Keratinocyte (primary cell): ENCODE measurements at regions not wholly inside any gene's neighbourhood (a gene's known extent, or its start where the extent isn't known, plus 50 kb on each side); places are given as distances from the start of the nearest gene placed in this dataset.

Experiments
- DNase-seq: peaks from one replicate; pipeline ENCODE4 v3.0.0-alpha.2; 2011; ENCODE audit warnings: low read depth, missing footprints, low spot score
- FAIRE-seq: peaks from 2 replicates; lab custom pipeline; 2011; peaks lifted over from hg19 to GRCh38; lab: Jason Lieb, UNC
- H2AFZ ChIP-seq: 2 replicates; pipeline ENCODE4 v1.6.0; 2012; ENCODE audit warnings: low read length, control low read depth, inconsistent platforms; ENCODE audit not compliant: control insufficient read depth
- H3K27ac ChIP-seq: 2 replicates; pipeline ENCODE4 v1.5.1; 2011; ENCODE audit warnings: low read length; ENCODE audit not compliant: control insufficient read depth, insufficient read depth
- H3K27me3 ChIP-seq: 3 replicates; pipeline ENCODE4 v1.6.0; 2011; ENCODE audit warnings: low read length; ENCODE audit not compliant: control insufficient read depth, insufficient read depth; ENCODE audit errors: extremely low read depth
- H3K36me3 ChIP-seq, 2 experiments: 2 replicates in 1 of 2; 3 replicates in 1 of 2; pipeline ENCODE4 v1.5.1; 2011; ENCODE audit warnings: low read length in 2 of 2, mild to moderate bottlenecking in 1 of 2; ENCODE audit not compliant: control insufficient read depth in 2 of 2, insufficient read depth in 2 of 2; ENCODE audit errors: extremely low read depth in 1 of 2
- H3K4me1 ChIP-seq: 3 replicates; pipeline ENCODE4 v1.5.1; 2011; ENCODE audit warnings: low read length; ENCODE audit not compliant: control insufficient read depth, insufficient read depth; ENCODE audit errors: extremely low read depth
- H3K4me2 ChIP-seq: 3 replicates; pipeline ENCODE4 v1.6.0; 2011; ENCODE audit warnings: low read depth, low read length; ENCODE audit not compliant: control insufficient read depth, insufficient read depth; ENCODE audit errors: extremely low read depth
- H3K4me3 ChIP-seq, 3 experiments: fragments of 200-600 bp in 1 of 3; sonication (generic) in 1 of 3; 2 replicates in 2 of 3; 3 replicates in 1 of 3; pipeline ENCODE4 v1.5.1; 2011 to 2016; ENCODE audit warnings: low read length in 3 of 3, mild to moderate bottlenecking in 3 of 3, control low read depth in 2 of 3, inconsistent platforms in 1 of 3, low read depth in 1 of 3, mixed read lengths in 1 of 3, mixed run types in 1 of 3, moderate library complexity in 1 of 3; ENCODE audit not compliant: control insufficient read depth in 2 of 3, insufficient read depth in 2 of 3; ENCODE audit errors: extremely low read depth in 1 of 3
- H3K79me2 ChIP-seq: 2 replicates; pipeline ENCODE4 v1.6.0; 2012; ENCODE audit warnings: low read length; ENCODE audit not compliant: control insufficient read depth, insufficient read depth
- H3K9ac ChIP-seq: 3 replicates; pipeline ENCODE4 v1.6.0; 2011; ENCODE audit warnings: low read length; ENCODE audit not compliant: control insufficient read depth, insufficient read depth; ENCODE audit errors: extremely low read depth
- H3K9me1 ChIP-seq: 3 replicates; pipeline ENCODE4 v1.6.0; 2011; ENCODE audit warnings: low read length; ENCODE audit not compliant: control insufficient read depth, insufficient read depth; ENCODE audit errors: extremely low read depth
- H3K9me3 ChIP-seq: 2 replicates; pipeline ENCODE4 v1.5.1; 2012; ENCODE audit warnings: low read depth, low read length; ENCODE audit not compliant: control insufficient read depth
- H4K20me1 ChIP-seq: 3 replicates; pipeline ENCODE4 v1.6.0; 2011; ENCODE audit warnings: low read length; ENCODE audit not compliant: control insufficient read depth, insufficient read depth; ENCODE audit errors: extremely low read depth
- EZH2 ChIP-seq: IDR thresholded peaks from one replicate; pipeline ENCODE4 v1.6.1; 2012; ENCODE audit warnings: inconsistent platforms, mild to moderate bottlenecking, low read length, moderate library complexity
- dilution Hi-C: fragments of 300-500 bp; cut with MboI; formaldehyde crosslinking; loops from one replicate; pipeline ENCODE4 v1.7.0; 2020; ENCODE audit warnings: low sequenced_read_pairs; ENCODE audit not compliant: extremely low pct_ligation_motif_present
- TF ChIP-seq, protein P1 (sequence below), 3 experiments: IDR thresholded peaks in 1 of 3; conservative IDR thresholded peaks in 1 of 3; optimal IDR thresholded peaks in 1 of 3; 2 replicates in 2 of 3; 3 replicates in 1 of 3; pipeline versions ENCODE3 to v1.5.1; 2011; ENCODE audit warnings: low read length in 3 of 3, mild to moderate bottlenecking in 3 of 3, moderate library complexity in 2 of 3, control low read depth in 1 of 3, inconsistent platforms in 1 of 3; ENCODE audit not compliant: insufficient read depth in 2 of 3; ENCODE audit errors: extremely low read depth in 1 of 3

DNA sequence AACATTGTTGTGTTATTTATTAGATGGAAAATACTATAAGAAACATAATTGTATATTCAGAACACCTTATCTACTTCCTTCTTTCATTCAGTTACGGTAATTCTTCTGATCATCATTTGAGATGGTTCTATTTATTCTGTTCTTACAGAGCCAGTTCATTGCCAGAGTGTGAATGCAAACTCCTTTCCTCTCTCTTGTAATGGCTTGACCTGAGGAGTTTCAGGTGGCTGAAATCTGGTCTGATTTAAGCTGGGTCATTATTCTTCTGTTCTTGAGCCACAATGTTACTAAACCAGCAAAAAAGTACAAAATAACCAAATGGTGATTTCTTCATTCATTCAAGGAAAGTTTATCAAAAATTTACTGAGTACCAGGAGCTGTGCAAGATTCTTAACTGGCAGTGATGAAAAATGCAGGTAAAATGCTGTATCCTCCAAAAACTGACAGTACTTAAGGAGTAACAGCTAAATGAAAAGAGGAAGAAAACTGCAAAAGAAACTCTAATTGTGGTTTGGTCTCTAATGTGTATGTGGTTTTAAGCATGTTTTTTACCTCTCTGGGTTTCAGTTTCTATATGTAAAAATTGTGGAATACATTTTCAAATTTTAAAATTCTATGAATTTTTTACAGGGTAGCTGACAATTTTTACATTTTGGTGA is 182.4 kb upstream of the UFM1 start:
- Histone ChIP-seq H3K9ac (no peak overlapping the region), H3K9me3 (no peaks in the 10 kb centered on the region), H3K9me1 (no peaks in the 10 kb centered on the region), H3K36me3 (no peaks in the 10 kb centered on the region), H3K4me3 (no peak overlapping the region), H3K4me2 (no peak overlapping the region), H4K20me1 (no peaks in the 10 kb centered on the region), H3K79me2 (no peaks in the 10 kb centered on the region), H2AFZ (no peak overlapping the region), H3K27ac (no peak overlapping the region), H3K4me1 (no peaks in the 10 kb centered on the region), H3K27me3 (no peaks in the 10 kb centered on the region)
- DNase-seq: no peak
- dilution Hi-C loops: no loop called here
- no peak for FAIRE-seq
- TF ChIP-seq, protein P1, sequence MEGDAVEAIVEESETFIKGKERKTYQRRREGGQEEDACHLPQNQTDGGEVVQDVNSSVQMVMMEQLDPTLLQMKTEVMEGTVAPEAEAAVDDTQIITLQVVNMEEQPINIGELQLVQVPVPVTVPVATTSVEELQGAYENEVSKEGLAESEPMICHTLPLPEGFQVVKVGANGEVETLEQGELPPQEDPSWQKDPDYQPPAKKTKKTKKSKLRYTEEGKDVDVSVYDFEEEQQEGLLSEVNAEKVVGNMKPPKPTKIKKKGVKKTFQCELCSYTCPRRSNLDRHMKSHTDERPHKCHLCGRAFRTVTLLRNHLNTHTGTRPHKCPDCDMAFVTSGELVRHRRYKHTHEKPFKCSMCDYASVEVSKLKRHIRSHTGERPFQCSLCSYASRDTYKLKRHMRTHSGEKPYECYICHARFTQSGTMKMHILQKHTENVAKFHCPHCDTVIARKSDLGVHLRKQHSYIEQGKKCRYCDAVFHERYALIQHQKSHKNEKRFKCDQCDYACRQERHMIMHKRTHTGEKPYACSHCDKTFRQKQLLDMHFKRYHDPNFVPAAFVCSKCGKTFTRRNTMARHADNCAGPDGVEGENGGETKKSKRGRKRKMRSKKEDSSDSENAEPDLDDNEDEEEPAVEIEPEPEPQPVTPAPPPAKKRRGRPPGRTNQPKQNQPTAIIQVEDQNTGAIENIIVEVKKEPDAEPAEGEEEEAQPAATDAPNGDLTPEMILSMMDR (optimal IDR thresholded peaks at IDR 0.05 in 1 of 3, IDR thresholded peaks at IDR 0.05 in 1 of 3, conservative IDR thresholded peaks at IDR 0.05 in 1 of 3; ENCODE audit: extremely low read depth in 1 of 3, insufficient read depth in 2 of 3, low read length in 3 of 3): no peak
- TF ChIP-seq EZH2: no peak

- Histone ChIP-seq H3K27me3 (no peaks in the 10 kb centered on the region), H3K9me1 (no peaks in the 10 kb centered on the region), H3K4me1 (no peaks in the 10 kb centered on the region), H3K4me2 (no peak overlapping the region), H3K27ac (no peak overlapping the region), H3K9me3 (no peaks in the 10 kb centered on the region), H4K20me1 (no peaks in the 10 kb centered on the region), H2AFZ (no peak overlapping the region), H3K4me3 (no peak overlapping the region), H3K9ac (no peak overlapping the region), H3K79me2 (no peaks in the 10 kb centered on the region), H3K36me3 (no peaks in the 10 kb centered on the region)
- FAIRE-seq (no peak), DNase-seq (no peak)
- TF ChIP-seq, protein P1 (optimal IDR thresholded peaks at IDR 0.05 in 1 of 3, IDR thresholded peaks at IDR 0.05 in 1 of 3, conservative IDR thresholded peaks at IDR 0.05 in 1 of 3; ENCODE audit: extremely low read depth in 1 of 3, insufficient read depth in 2 of 3, low read length in 3 of 3): no peak
- no peak for TF ChIP-seq EZH2
- dilution Hi-C loops: no loop called here
Measured at GRCh38 chr13:38166116-38166515, 183.5 kb upstream of the UFM1 start.
